ENCODE measurements at regions not wholly inside any gene's neighbourhood (a gene's known extent, or its start where the extent isn't known, plus 50 kb on each side); places are given as distances from the start of the nearest gene placed in this dataset.

- no peak for TF ChIP-seq CREB5 (CRISPR knock-in tag; IDR thresholded peaks at IDR 0.05; ENCODE audit: low read depth)
- TF ChIP-seq ZNF70 (CRISPR knock-in tag; IDR thresholded peaks at IDR 0.05): no peak
- TF ChIP-seq SNAI2 (CRISPR knock-in tag; IDR thresholded peaks at IDR 0.05): no peak
- TF ChIP-seq ZFP30 (CRISPR knock-in tag; IDR thresholded peaks at IDR 0.05): no peak
- TF ChIP-seq POU6F1 (CRISPR knock-in tag; IDR thresholded peaks at IDR 0.05; ENCODE audit: borderline replicate concordance, low read depth): no peak
- no peak for TF ChIP-seq ZNF565 (CRISPR knock-in tag; conservative IDR thresholded peaks at IDR 0.05; ENCODE audit: low read depth)
- no peak for TF ChIP-seq ARNTL (CRISPR knock-in tag; IDR thresholded peaks at IDR 0.05; ENCODE audit: borderline replicate concordance, low read depth)
- no peak; the same call in 2 of the 3 replicates for ATAC-seq
Observed at GRCh38 chr9:13778631-13779030, 499.1 kb upstream of the MPDZ start.

- TF ChIP-seq ZNF8 (CRISPR knock-in tag; IDR thresholded peaks at IDR 0.05) (no peak), TCF4 (CRISPR knock-in tag; IDR thresholded peaks at IDR 0.05; ENCODE audit: borderline replicate concordance) (no peak), ZFP3 (CRISPR knock-in tag; IDR thresholded peaks at IDR 0.05) (no peak), CREB5 (CRISPR knock-in tag; IDR thresholded peaks at IDR 0.05; ENCODE audit: low read depth) (no peak), ZNF70 (CRISPR knock-in tag; IDR thresholded peaks at IDR 0.05) (no peak), TSHZ2 (CRISPR knock-in tag; IDR thresholded peaks at IDR 0.05) (no peak)
- ATAC-seq: no peak
Observed at GRCh38 chr9:13770956-13771355, 491.5 kb upstream of the MPDZ start.

GRCh38 chr9:13769641-13770040 lies 490.1 kb upstream of the MPDZ start:
- ATAC-seq: no peak
- TF ChIP-seq ISL1 (CRISPR knock-in tag; IDR thresholded peaks at IDR 0.05) (no peak), TOX (CRISPR knock-in tag; IDR thresholded peaks at IDR 0.05; ENCODE audit: borderline replicate concordance) (no peak), ZNF70 (CRISPR knock-in tag; IDR thresholded peaks at IDR 0.05) (no peak), ARNTL (CRISPR knock-in tag; IDR thresholded peaks at IDR 0.05; ENCODE audit: borderline replicate concordance, low read depth) (no peak), SNAI2 (CRISPR knock-in tag; IDR thresholded peaks at IDR 0.05) (no peak), CSRNP3 (CRISPR knock-in tag; IDR thresholded peaks at IDR 0.05) (no peak), TCF4 (CRISPR knock-in tag; IDR thresholded peaks at IDR 0.05; ENCODE audit: borderline replicate concordance) (no peak), ZNF8 (CRISPR knock-in tag; IDR thresholded peaks at IDR 0.05) (no peak), OSR1 (CRISPR knock-in tag; IDR thresholded peaks at IDR 0.05) (no peak), RARB (CRISPR knock-in tag; IDR thresholded peaks at IDR 0.05) (no peak), CREB5 (CRISPR knock-in tag; IDR thresholded peaks at IDR 0.05; ENCODE audit: low read depth) (no peak), PATZ1 (CRISPR knock-in tag; IDR thresholded peaks at IDR 0.05; ENCODE audit: borderline replicate concordance) (no peak), TSHZ2 (CRISPR knock-in tag; IDR thresholded peaks at IDR 0.05) (no peak), POU6F1 (CRISPR knock-in tag; IDR thresholded peaks at IDR 0.05; ENCODE audit: borderline replicate concordance, low read depth) (no peak), ZFP30 (CRISPR knock-in tag; IDR thresholded peaks at IDR 0.05) (no peak), GLIS3 (CRISPR knock-in tag; IDR thresholded peaks at IDR 0.05) (no peak), CSDC2 (CRISPR knock-in tag; IDR thresholded peaks at IDR 0.05) (no peak), PPARA (CRISPR knock-in tag; IDR thresholded peaks at IDR 0.05; ENCODE audit: borderline replicate concordance) (no peak)

Data from SK-N-SH treated with all-trans-retinoic acid at 6 μM for 48 hours (cell line).